ENCODE measurements at regions not wholly inside any gene's neighbourhood (a gene's known extent, or its start where the extent isn't known, plus 50 kb on each side); places are given as distances from the start of the nearest gene placed in this dataset.
"Not testable (repeated sequence)": the region's sequence is repeated elsewhere in the genome, so short reads cannot be mapped to it uniquely, and the experiment has no call there.

GRCh38 chrX:81857192-81857591 is 655.3 kb downstream of the SH3BGRL start:
- DNase-seq: no peak

GRCh38 chrX:81866873-81867272 is 665.0 kb downstream of the SH3BGRL start:
- DNase-seq: no peak

GRCh38 chrX:81868979-81869378 is 667.1 kb downstream of the SH3BGRL start:
- no peak for DNase-seq

GRCh38 chrX:81874807-81875206 is 672.9 kb downstream of the SH3BGRL start:
- no peak for DNase-seq

- DNase-seq: no peak
Observed at GRCh38 chrX:81875800-81876199, 673.9 kb downstream of the SH3BGRL start.

GRCh38 chrX:81876437-81876836 is 674.5 kb downstream of the SH3BGRL start:
- DNase-seq: no peak

GRCh38 chrX:81890521-81890920 is 688.6 kb downstream of the SH3BGRL start:
- DNase-seq: no peak

- no peak for DNase-seq
Observed at GRCh38 chrX:81900522-81900921, 698.6 kb downstream of the SH3BGRL start.

GRCh38 chrX:81925812-81926211 is 723.9 kb downstream of the SH3BGRL start:
- DNase-seq: no peak

GRCh38 chrX:81945911-81946310 is 744.0 kb downstream of the SH3BGRL start:
- DNase-seq: not testable (repeated sequence)

- no peak for DNase-seq
Observed at GRCh38 chrX:81957318-81957717, 755.4 kb downstream of the SH3BGRL start.

GRCh38 chrX:81957900-81958545 is 756.1 kb downstream of the SH3BGRL start:
- DNase-seq: no peak

- no peak for DNase-seq
Observed at GRCh38 chrX:81959964-81960363, 758.1 kb downstream of the SH3BGRL start.

- not testable (repeated sequence) for DNase-seq
Observed at GRCh38 chrX:81974413-81974812, 772.5 kb downstream of the SH3BGRL start.

- DNase-seq: no peak
Observed at GRCh38 chrX:81979806-81980515, 778.1 kb downstream of the SH3BGRL start.

GRCh38 chrX:81987217-81987616 is 785.3 kb downstream of the SH3BGRL start:
- DNase-seq: not testable (repeated sequence)

- DNase-seq: no peak
Observed at GRCh38 chrX:81996166-81996565, 794.3 kb downstream of the SH3BGRL start.

GRCh38 chrX:82029571-82030218 is 827.8 kb downstream of the SH3BGRL start:
- no peak for DNase-seq

- DNase-seq: no peak
Observed at GRCh38 chrX:82031250-82031649, 829.3 kb downstream of the SH3BGRL start.

- no peak for DNase-seq
Observed at GRCh38 chrX:82038793-82039192, 836.9 kb downstream of the SH3BGRL start.

- no peak for DNase-seq
Observed at GRCh38 chrX:82041034-82041433, 839.1 kb downstream of the SH3BGRL start.

GRCh38 chrX:82058728-82059127 is 856.8 kb downstream of the SH3BGRL start:
- DNase-seq: no peak

GRCh38 chrX:82070948-82071347 is 869.0 kb downstream of the SH3BGRL start:
- no peak for DNase-seq

GRCh38 chrX:82081027-82081426 is 879.1 kb downstream of the SH3BGRL start:
- DNase-seq: no peak
